GM23248 (cell line): ENCODE measurements at regions not wholly inside any gene's neighbourhood (a gene's known extent, or its start where the extent isn't known, plus 50 kb on each side); places are given as distances from the start of the nearest gene placed in this dataset.

ENCODE experiments used
- DNase-seq: peaks from one replicate; pipeline ENCODE4 v3.0.0-alpha.2; 2015
- H2AFZ ChIP-seq: fragments of 200-600 bp; sonication (generic); 2 replicates; pipeline ENCODE4 v1.6.1; 2016; ENCODE audit warnings: antibody characterized with exemption
- H3F3A ChIP-seq: fragments of 200-600 bp; sonication (generic); 2 replicates; pipeline ENCODE4 v1.6.1; 2016; ENCODE audit warnings: mild to moderate bottlenecking, antibody characterized with exemption, mixed run types; ENCODE audit not compliant: insufficient read depth
- H3K27ac ChIP-seq: fragments of 200-600 bp; sonication (generic); 2 replicates; pipeline ENCODE4 v1.5.1; 2016; ENCODE audit warnings: mild to moderate bottlenecking
- H3K27me3 ChIP-seq: fragments of 200-600 bp; sonication (generic); replicated peaks from 2 replicates; pipeline ENCODE4 v1.6.1; 2016; ENCODE audit warnings: mild to moderate bottlenecking; ENCODE audit not compliant: insufficient read depth
- H3K36me3 ChIP-seq: fragments of 200-600 bp; sonication (generic); 2 replicates; pipeline ENCODE4 v1.6.1; 2016; ENCODE audit warnings: low read depth, mild to moderate bottlenecking
- H3K4me1 ChIP-seq: fragments of 200-600 bp; sonication (generic); 2 replicates; pipeline ENCODE4 v1.6.1; 2016; ENCODE audit warnings: mild to moderate bottlenecking; ENCODE audit not compliant: insufficient read depth
- H3K4me2 ChIP-seq: fragments of 200-600 bp; sonication (generic); one replicate; pipeline ENCODE4 v1.6.1; 2016; ENCODE audit warnings: mild to moderate bottlenecking; ENCODE audit not compliant: unreplicated experiment
- H3K4me3 ChIP-seq: fragments of 200-600 bp; sonication (generic); 2 replicates; pipeline ENCODE4 v1.5.1; 2016; ENCODE audit warnings: mild to moderate bottlenecking
- H3K79me2 ChIP-seq: fragments of 200-600 bp; sonication (generic); 2 replicates; pipeline ENCODE4 v1.6.1; 2016; ENCODE audit warnings: mild to moderate bottlenecking; ENCODE audit not compliant: insufficient read depth
- H3K9ac ChIP-seq: fragments of 200-600 bp; sonication (generic); 2 replicates; pipeline ENCODE4 v1.6.1; 2016; ENCODE audit warnings: mild to moderate bottlenecking
- H3K9me2 ChIP-seq: fragments of 200-600 bp; sonication (generic); 2 replicates; pipeline ENCODE4 v1.6.1; 2016; ENCODE audit warnings: mixed run types, mild to moderate bottlenecking, moderate library complexity; ENCODE audit not compliant: insufficient read depth
- H3K9me3 ChIP-seq: fragments of 200-600 bp; sonication (generic); one replicate; pipeline ENCODE4 v1.6.1; 2017; ENCODE audit warnings: low read depth
- H4K20me1 ChIP-seq: fragments of 200-600 bp; sonication (generic); 2 replicates; pipeline ENCODE4 v1.6.0; 2016; ENCODE audit not compliant: insufficient read depth
- EZH2 ChIP-seq: fragments of 200-600 bp; sonication (generic); IDR thresholded peaks from 2 replicates; pipeline ENCODE4 v1.6.1; 2018; ENCODE audit warnings: antibody characterized with exemption, mild to moderate bottlenecking; ENCODE audit not compliant: insufficient read depth, poor library complexity, severe bottlenecking
- EZH2phosphoT487 ChIP-seq: fragments of 200-600 bp; sonication (generic); IDR thresholded peaks from 2 replicates; pipeline ENCODE4 v1.6.1; 2018; ENCODE audit warnings: antibody characterized with exemption, moderate library complexity, mild to moderate bottlenecking, low read depth; ENCODE audit not compliant: insufficient read depth
- WGBS, 2 experiments: methylation state at CpG; one replicate each; pipeline ENCODE4 v1.1.6; 2015 to 2017; ENCODE audit warnings: low lambda C conversion rate in 2 of 2, low coverage in 1 of 2; ENCODE audit errors: missing lambda C conversion rate in 2 of 2; 5-methylcytosine and 5-hydroxymethylcytosine counted together
- in situ Hi-C: fragments of 300-500 bp; cut with MboI; formaldehyde crosslinking; loops from 2 replicates; pipeline ENCODE4 v1.15.0; 2020

DNA sequence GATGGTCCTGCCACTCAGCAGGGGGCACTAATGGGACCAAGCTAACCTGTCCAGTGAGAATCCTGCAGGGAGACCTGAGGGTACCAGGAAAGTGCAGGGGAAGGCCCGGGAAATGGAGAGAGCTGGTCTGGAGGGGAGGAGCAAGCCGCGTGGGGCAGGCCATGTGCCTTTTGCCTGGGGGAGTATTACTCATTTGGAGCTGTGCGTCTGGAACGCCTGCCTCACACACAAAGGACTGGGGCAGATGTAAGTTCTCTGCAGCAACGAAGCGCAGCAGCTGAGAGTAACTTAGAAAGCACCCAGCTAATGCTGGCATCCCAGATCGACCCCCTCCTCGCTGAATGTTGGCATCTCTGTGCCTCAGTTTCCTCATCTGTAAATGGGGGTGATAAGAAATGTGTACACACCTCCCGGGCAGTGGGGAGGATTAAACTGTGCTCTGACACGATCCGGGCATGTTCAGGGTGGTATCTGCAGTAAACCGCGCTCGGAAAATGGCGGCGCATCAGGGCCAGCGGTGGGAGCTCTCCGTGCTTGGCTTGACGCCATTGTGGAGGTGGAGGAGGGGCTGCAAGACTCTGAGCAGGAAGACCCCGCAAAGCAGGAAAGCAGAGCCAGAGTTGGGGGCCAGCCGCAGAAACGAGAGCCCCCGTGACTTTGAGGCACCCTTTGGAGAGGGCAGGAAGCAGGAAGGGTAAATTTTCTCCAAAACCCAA lies 212.5 kb downstream of the NPHP4 start:
- TF ChIP-seq EZH2phosphoT487: no peak
- TF ChIP-seq EZH2: no peak
- 45 to 48% methylated on average over 24 of the region's 24 CpGs for WGBS, 2 experiments
- H3K4me3 ChIP-seq: no peak overlapping the region

GRCh38 chr1:5776035-5776550 lies 216.1 kb downstream of the NPHP4 start:
- Histone ChIP-seq H3K9me2 (no peaks in the 10 kb centered on the region), H3K4me1 (no peaks in the 10 kb centered on the region), H4K20me1 (no peaks in the 10 kb centered on the region), H3K79me2 (no peaks in the 10 kb centered on the region), H3K36me3 (no peaks in the 10 kb centered on the region), H3K27me3 (no peaks in the 10 kb centered on the region), H3F3A (no peaks in the 10 kb centered on the region), H3K9me3 (no peaks in the 10 kb centered on the region), H3K4me3 (no peak overlapping the region), H3K9ac (no peak overlapping the region), H2AFZ (no peak overlapping the region), H3K27ac (no peak overlapping the region), H3K4me2 (no peak overlapping the region)
- in situ Hi-C loops: no loop called here
- no peak for DNase-seq
- TF ChIP-seq EZH2phosphoT487 (no peak), EZH2 (no peak)
- 51 to 57% methylated on average over 12 of the region's 12 CpGs for WGBS, 2 experiments

More for the DNA sequence above, 212.5 kb downstream of the NPHP4 start:
- no peaks in the 10 kb centered on the region for H3K27me3 ChIP-seq
- no peaks in the 10 kb centered on the region for H3K9me2 ChIP-seq
- H3K79me2 ChIP-seq: no peaks in the 10 kb centered on the region
- H3K27ac ChIP-seq: no peak overlapping the region
- H3K4me1 ChIP-seq: no peaks in the 10 kb centered on the region
- no peaks in the 10 kb centered on the region for H3F3A ChIP-seq
- H4K20me1 ChIP-seq: no peaks in the 10 kb centered on the region
- no peaks in the 10 kb centered on the region for H3K9me3 ChIP-seq
- H3K36me3 ChIP-seq: no peaks in the 10 kb centered on the region
- in situ Hi-C loops: no loop called here
- no peak overlapping the region for H2AFZ ChIP-seq
- no peak for DNase-seq
- H3K4me2 ChIP-seq: no peak overlapping the region
- no peak overlapping the region for H3K9ac ChIP-seq

DNA sequence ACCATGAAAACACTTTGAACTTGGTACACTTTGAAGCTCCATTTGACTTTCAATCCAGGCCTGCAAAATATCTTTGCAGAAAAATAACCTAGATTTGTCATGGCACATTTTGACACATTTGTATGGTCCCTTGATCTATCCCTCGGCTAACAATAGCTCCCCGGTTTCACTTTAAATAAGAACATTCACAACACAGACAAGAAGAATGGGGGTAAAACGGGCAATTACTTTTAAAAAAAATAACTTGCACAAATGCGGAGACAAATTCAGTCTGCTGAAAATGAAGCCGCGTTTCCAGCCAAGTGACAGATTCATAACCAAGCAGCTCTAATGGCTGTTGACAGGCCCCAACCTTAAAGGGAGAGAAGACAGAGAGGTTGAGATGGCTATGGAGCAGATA lies 218.2 kb downstream of the NPHP4 start:
- H3K9ac ChIP-seq: no peak overlapping the region
- H3K9me3 ChIP-seq: no peaks in the 10 kb centered on the region

DNA sequence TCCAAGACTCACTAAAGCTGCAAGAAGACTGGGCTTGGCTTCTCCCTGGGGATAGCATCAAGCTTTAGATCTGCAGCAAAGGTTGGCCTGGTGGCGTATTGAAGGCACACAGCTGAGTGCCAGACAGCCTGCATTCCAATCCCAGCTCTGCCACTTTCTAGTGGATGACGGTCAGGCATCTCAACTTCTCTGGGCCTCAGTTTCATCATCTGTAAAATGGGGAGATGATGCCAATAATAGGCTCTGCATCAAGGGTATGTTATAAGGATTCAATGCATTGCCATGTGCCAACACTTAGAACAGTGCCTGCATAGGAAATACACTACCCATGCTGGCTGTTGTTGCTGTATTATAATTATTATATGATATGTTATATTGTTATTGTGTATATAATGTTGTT lies 220.4 kb downstream of the NPHP4 start:
- H3K27me3 ChIP-seq: no peaks in the 10 kb centered on the region
- H3K36me3 ChIP-seq: no peaks in the 10 kb centered on the region
- WGBS, 2 experiments: 25 to 30% methylated on average over 2 of the region's 2 CpGs
- no peaks in the 10 kb centered on the region for H3K9me2 ChIP-seq
- no peaks in the 10 kb centered on the region for H3K4me1 ChIP-seq
- H3K79me2 ChIP-seq: no peaks in the 10 kb centered on the region
- in situ Hi-C loops: no loop called here
- no peak overlapping the region for H3K9ac ChIP-seq
- H3K27ac ChIP-seq: no peak overlapping the region
- no peak overlapping the region for H3K4me2 ChIP-seq
- no peak for DNase-seq
- no peaks in the 10 kb centered on the region for H4K20me1 ChIP-seq
- no peak overlapping the region for H3K4me3 ChIP-seq
- H2AFZ ChIP-seq: no peak overlapping the region
- H3F3A ChIP-seq: no peaks in the 10 kb centered on the region
- no peaks in the 10 kb centered on the region for H3K9me3 ChIP-seq
- no peak for TF ChIP-seq EZH2phosphoT487
- no peak for TF ChIP-seq EZH2

More for the DNA sequence above, 218.2 kb downstream of the NPHP4 start:
- no peaks in the 10 kb centered on the region for H3F3A ChIP-seq
- no peaks in the 10 kb centered on the region for H3K36me3 ChIP-seq
- WGBS, 2 experiments: 41 to 43% methylated on average over 6 of the region's 6 CpGs
- no peak overlapping the region for H3K4me2 ChIP-seq
- H2AFZ ChIP-seq: no peak overlapping the region
- H3K79me2 ChIP-seq: no peaks in the 10 kb centered on the region
- H3K9me2 ChIP-seq: no peaks in the 10 kb centered on the region
- in situ Hi-C loops: no loop called here
- H3K4me3 ChIP-seq: no peak overlapping the region
- H4K20me1 ChIP-seq: no peaks in the 10 kb centered on the region
- no peaks in the 10 kb centered on the region for H3K4me1 ChIP-seq
- H3K27me3 ChIP-seq: no peaks in the 10 kb centered on the region
- TF ChIP-seq EZH2: no peak
- no peak for TF ChIP-seq EZH2phosphoT487
- no peak for DNase-seq
- H3K27ac ChIP-seq: no peak overlapping the region
